ENCODE measurements at regions not wholly inside any gene's neighbourhood (a gene's known extent, or its start where the extent isn't known, plus 50 kb on each side); places are given as distances from the start of the nearest gene placed in this dataset.

DNA sequence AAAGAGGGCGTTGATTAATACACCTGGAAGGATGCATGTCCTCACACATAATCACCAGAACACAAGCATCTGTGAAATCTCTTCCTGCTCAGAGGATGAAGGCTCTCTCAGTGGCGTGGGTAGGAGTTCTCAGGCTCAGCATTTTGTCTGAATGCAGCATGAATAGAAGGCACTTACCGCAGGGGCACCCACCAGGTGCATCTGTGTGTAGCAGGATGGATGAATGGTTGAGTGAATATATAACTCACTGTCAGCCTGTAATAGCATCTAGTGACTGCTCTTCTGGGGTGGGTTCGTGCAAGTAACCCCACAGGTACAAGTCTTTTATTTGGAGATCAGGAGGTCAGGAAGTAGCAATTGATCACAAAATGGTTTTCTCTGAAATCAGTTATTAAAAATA lies 143.0 kb downstream of the SQOR start:
- peaks cover 44% of the 10 kb centered on the region for H3K27me3 Mint-ChIP-seq
- H3K4me3 ChIP-seq (ENCODE audit: low read length) = no peak overlapping the region
- H3K27ac ChIP-seq (ENCODE audit: low read depth in 1 of 2, low read length in 2 of 2) = no peak overlapping the region
- H3K36me3 ChIP-seq (ENCODE audit: insufficient read depth, low read length) = no peaks in the 10 kb centered on the region
- H3K27ac Mint-ChIP-seq = no peak overlapping the region
- no peaks in the 10 kb centered on the region for H3K9me3 ChIP-seq (ENCODE audit: control insufficient read depth in 1 of 2, insufficient read depth in 1 of 2, low read length in 2 of 2)
- no peaks in the 10 kb centered on the region for H3K9me3 Mint-ChIP-seq
- no peaks in the 10 kb centered on the region for H3K4me1 Mint-ChIP-seq (ENCODE audit: low read depth)
- no peak overlapping the region for H3K4me3 Mint-ChIP-seq
- no peaks in the 10 kb centered on the region for H3K36me3 Mint-ChIP-seq (ENCODE audit: low read depth)
- ATAC-seq (ENCODE audit: poor library complexity) = no peak
- intact Hi-C loops (cut with DNase I, micrococcal nuclease) = no loop called here
- DNase-seq = no peak
- TF ChIP-seq, protein P1, sequence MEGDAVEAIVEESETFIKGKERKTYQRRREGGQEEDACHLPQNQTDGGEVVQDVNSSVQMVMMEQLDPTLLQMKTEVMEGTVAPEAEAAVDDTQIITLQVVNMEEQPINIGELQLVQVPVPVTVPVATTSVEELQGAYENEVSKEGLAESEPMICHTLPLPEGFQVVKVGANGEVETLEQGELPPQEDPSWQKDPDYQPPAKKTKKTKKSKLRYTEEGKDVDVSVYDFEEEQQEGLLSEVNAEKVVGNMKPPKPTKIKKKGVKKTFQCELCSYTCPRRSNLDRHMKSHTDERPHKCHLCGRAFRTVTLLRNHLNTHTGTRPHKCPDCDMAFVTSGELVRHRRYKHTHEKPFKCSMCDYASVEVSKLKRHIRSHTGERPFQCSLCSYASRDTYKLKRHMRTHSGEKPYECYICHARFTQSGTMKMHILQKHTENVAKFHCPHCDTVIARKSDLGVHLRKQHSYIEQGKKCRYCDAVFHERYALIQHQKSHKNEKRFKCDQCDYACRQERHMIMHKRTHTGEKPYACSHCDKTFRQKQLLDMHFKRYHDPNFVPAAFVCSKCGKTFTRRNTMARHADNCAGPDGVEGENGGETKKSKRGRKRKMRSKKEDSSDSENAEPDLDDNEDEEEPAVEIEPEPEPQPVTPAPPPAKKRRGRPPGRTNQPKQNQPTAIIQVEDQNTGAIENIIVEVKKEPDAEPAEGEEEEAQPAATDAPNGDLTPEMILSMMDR (IDR thresholded peaks at IDR 0.05) = no peak
- ChIA-PET POLR2A (no interaction called here), CTCF (no interaction called here)
- no peaks in the 10 kb centered on the region for H3K4me1 ChIP-seq (ENCODE audit: insufficient read depth, low read length)
- peaks cover 6 to 7% of the 10 kb centered on the region in 2 experiments for H3K27me3 ChIP-seq (ENCODE audit: control insufficient read depth in 1 of 2, insufficient read depth in 2 of 2, low read length in 2 of 2)

DNA sequence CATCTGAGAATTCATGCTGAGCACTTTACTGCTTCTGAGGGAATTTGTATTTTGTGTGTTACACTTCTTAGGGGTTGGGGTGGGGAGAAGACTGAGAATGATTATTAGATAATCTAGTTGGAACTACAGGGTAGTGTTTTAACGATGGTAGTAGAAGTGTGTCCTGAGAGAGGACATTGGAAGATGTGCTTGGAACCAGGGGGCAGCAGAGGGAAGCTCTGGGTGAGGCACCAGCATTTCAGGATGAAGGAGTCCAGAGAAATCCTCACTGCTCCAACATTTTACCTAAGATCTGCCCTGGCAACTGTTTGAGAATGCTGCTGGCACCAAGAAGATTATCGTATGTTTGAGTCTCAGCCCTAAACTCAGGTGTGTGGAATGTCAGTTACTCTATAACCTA lies 145.5 kb downstream of the SQOR start:
- H3K36me3 Mint-ChIP-seq (ENCODE audit: low read depth) = no peaks in the 10 kb centered on the region
- H3K4me3 Mint-ChIP-seq = no peak overlapping the region
- intact Hi-C loops (cut with DNase I, micrococcal nuclease) = no loop called here
- Histone ChIP-seq H3K9me3 (ENCODE audit: control insufficient read depth in 1 of 2, insufficient read depth in 1 of 2, low read length in 2 of 2) (no peaks in the 10 kb centered on the region), H3K36me3 (ENCODE audit: insufficient read depth, low read length) (no peaks in the 10 kb centered on the region), H3K27me3 (ENCODE audit: control insufficient read depth in 1 of 2, insufficient read depth in 2 of 2, low read length in 2 of 2) (peaks cover 6 to 7% of the 10 kb centered on the region in 2 experiments), H3K27ac (ENCODE audit: low read depth in 1 of 2, low read length in 2 of 2) (no peak overlapping the region), H3K4me1 (ENCODE audit: insufficient read depth, low read length) (no peaks in the 10 kb centered on the region), H3K4me3 (ENCODE audit: low read length) (no peak overlapping the region)
- no peaks in the 10 kb centered on the region for H3K4me1 Mint-ChIP-seq (ENCODE audit: low read depth)
- ChIA-PET POLR2A (no interaction called here), CTCF (no interaction called here)
- no peak for DNase-seq
- no peaks in the 10 kb centered on the region for H3K9me3 Mint-ChIP-seq
- TF ChIP-seq, protein P1 (IDR thresholded peaks at IDR 0.05) = no peak
- peaks cover 44% of the 10 kb centered on the region for H3K27me3 Mint-ChIP-seq
- ATAC-seq (ENCODE audit: poor library complexity) = no peak
- no peak overlapping the region for H3K27ac Mint-ChIP-seq

DNA sequence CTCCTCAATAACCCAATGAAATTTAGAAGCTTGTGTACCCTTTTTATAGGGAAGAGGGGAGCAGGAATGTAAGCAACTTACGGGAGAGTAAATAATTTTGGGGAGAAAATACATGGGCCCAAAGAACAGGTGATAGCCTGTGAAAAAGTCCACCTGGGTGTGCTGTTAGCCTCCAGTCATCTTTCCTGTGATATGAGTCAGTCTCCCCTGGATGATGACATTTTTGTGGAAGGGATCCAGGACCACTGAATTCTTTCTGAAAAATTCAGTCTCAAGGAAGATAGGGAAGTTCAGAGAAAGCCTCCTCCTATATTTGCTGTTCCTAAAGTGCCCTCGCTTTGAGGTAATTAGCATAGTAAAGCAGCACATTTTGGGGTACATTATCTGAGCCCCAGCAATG lies 149.8 kb downstream of the SQOR start:
- DNase-seq (no peak), ATAC-seq (ENCODE audit: poor library complexity) (no peak)
- H3K27ac Mint-ChIP-seq = no peak overlapping the region
- Histone ChIP-seq H3K27me3 (ENCODE audit: control insufficient read depth in 1 of 2, insufficient read depth in 2 of 2, low read length in 2 of 2) (peaks cover 0 to 6% of the 10 kb centered on the region in 2 experiments), H3K4me3 (ENCODE audit: low read length) (no peak overlapping the region), H3K27ac (ENCODE audit: low read depth in 1 of 2, low read length in 2 of 2) (no peak overlapping the region), H3K36me3 (ENCODE audit: insufficient read depth, low read length) (no peaks in the 10 kb centered on the region), H3K9me3 (ENCODE audit: control insufficient read depth in 1 of 2, insufficient read depth in 1 of 2, low read length in 2 of 2) (no peaks in the 10 kb centered on the region), H3K4me1 (ENCODE audit: insufficient read depth, low read length) (no peaks in the 10 kb centered on the region)
- TF ChIP-seq, protein P1 (IDR thresholded peaks at IDR 0.05) = no peak
- H3K27me3 Mint-ChIP-seq = peaks cover 36% of the 10 kb centered on the region
- H3K36me3 Mint-ChIP-seq (ENCODE audit: low read depth) = no peaks in the 10 kb centered on the region
- intact Hi-C loops (cut with DNase I, micrococcal nuclease) = no loop called here
- no peaks in the 10 kb centered on the region for H3K4me1 Mint-ChIP-seq (ENCODE audit: low read depth)
- CTCF ChIA-PET = no interaction called here
- H3K9me3 Mint-ChIP-seq = no peaks in the 10 kb centered on the region
- POLR2A ChIA-PET = no interaction called here
- H3K4me3 Mint-ChIP-seq = no peak overlapping the region

Data from CD4-positive, alpha-beta T cell (primary cell).